Posterior cingulate gyrus (tissue), 11 donors: ENCODE measurements at regions not wholly inside any gene's neighbourhood (a gene's known extent, or its start where the extent isn't known, plus 50 kb on each side); places are given as distances from the start of the nearest gene placed in this dataset.

Source experiments
- DNase-seq, 10 donors: peaks; one replicate each; pipeline versions ENCODE4 v3.0.0 to v3.0.0-alpha.2; 2020 to 2021; ENCODE audit warnings: mixed read lengths in 3 of 10
- intact Hi-C: fragments of 100-400 bp; cut with DNase I; formaldehyde crosslinking; loops from one replicate; pipeline ENCODE4 v1.15.1; 2023

DNA sequence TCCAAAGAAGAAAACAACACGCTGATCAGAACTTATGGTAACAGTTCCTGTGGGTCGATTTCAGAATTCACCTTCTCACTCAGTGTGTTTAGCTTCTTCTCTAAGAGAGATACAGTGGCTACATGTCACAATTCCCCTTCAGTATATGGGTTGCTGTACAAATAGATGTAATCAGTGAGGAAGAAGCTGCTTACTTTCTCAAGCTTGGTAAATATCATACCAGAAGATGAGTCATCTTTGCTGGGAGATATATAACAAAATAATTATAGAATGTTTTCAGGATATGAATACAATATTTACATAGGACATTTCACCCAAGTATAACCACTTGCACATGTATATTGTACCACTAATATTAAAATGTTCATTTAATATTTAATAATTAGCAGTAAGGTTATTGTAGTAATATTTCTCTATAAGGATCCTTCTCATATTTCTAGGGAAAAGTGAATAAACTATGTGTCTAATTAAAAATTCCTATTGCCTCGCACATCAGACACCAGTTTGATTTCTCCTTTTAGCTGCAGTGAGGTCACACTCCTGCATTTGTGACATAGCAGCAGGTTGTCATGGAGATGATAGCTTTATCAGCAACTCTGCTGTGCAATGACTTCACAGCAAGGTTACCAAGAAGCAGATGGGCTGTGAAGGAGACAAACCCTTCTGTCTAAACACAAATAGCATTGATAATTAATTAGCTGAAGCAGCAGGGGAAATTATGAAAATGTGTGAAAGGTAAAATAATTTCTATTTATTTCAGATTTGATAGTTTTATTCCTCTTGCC lies 211.4 kb downstream of the TUSC7 start:
- intact Hi-C loops, result no loop called here
- no peak for DNase-seq

DNA sequence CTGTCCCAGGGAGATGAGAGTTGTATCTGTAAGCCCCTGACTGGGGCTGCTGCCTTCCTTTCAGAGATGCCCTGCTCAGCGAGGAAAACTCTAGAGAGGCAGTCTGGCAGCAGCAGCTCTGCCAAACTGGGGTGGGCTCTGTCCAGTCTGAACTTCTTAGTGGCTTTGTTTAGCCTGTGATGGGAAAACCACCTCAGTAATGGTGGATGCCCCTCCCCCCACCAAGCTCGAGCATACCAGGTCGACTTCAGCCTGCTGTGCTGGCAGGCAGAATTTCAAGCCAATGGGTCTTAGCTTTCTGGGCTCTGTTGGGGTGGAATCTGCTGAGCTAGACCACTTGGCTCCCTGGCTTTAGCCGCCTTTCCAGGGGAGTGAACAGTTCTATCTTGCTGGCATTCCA lies 218.3 kb downstream of the TUSC7 start:
- no peak for DNase-seq
- intact Hi-C loops, result no loop called here

DNA sequence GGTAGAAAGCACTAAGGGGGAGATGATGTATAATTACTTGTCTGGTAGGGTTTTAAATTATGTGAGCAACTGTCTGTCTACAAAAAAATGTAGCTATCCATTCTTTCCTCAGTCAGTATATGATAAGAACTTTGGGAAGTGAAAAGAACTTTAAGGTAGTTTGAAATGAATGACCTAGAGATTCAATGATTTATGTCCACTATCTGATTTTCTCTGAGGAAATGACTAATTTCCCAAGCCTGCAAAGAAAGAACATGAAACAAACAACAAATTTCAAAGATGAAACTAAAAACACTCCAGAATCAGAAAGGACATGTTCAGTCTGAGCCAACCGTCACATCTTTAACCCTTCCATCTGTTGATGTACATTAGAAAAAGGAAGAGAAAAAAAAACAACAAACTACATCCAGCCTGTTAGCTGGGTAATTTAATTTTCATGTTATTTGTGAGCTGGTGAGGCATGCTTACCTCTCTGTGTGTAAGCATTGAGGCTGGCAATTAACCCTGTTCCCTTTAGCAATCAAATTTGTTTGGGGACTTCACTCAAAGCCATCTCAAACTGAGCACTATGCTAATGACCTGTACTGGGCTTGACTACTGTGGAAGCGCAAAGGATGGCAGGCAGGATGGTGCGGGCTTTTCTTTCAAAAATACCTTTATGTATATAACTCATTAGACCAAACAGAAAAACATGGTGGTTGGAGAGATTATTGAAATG lies 220.1 kb downstream of the TUSC7 start:
- DNase-seq, result no peak
- intact Hi-C loops, result no loop called here

DNA sequence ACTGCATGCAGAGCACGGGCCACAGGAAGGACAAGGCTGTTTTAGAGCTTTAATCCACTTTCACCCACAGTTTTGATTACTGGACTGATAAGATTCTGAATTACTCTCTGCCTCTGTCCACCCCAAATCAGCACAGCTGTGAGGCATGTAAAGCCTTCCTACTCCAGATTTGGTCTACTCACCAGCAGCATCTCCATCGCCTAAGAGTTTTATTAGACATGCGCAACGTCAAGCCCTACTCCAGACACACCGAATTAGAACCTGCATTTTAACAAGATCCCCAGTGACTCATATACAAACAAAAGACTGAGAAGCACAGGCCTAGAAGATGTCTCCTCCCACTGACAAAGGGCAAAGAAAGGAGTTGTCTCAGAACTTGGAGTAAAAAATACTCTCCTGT lies 221.2 kb downstream of the TUSC7 start:
- peak in 1 of 10 donors; percentile 15 for DNase-seq
- intact Hi-C loops, result no loop called here

DNA sequence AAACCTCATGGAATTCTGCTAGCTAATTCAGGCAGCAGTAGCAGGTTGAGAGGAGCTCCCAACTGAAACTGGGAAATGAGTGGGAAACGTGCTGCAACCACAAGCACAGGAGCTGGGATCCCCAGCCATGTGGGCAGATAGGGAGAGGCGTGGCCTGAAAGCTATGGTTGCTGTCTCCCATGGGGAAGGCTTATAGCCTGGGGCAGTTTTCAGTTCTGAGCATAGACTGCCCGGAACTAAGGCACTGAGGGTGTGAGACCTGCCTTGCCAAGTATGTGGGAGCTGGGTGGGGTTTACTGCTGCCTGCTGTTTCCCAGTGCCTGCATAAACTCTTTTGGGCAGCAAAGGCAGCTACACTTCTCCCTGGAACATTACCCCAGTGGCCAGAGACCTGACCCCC lies 229.5 kb downstream of the TUSC7 start:
- intact Hi-C loops, result no loop called here
- DNase-seq, result no peak

DNA sequence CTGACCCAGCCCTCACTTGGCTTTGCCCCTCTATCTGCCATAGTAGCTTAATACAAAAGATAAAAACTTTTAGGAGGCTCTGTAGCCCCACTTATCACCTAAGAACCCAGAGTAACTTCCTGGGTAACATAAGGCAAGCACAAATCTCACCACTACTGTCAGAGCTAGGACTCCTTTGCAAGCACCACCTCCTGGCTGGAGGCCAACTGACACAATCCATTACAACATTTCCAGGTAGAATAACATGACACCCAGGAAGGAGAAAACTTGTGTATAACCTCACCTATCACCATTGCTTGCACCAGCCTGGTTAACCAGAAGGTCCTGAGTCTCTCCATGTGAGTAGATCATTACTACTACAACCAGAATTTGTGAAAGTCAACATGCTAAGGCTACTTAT lies 230.0 kb downstream of the TUSC7 start:
- intact Hi-C loops, result no loop called here
- no peak for DNase-seq

DNA sequence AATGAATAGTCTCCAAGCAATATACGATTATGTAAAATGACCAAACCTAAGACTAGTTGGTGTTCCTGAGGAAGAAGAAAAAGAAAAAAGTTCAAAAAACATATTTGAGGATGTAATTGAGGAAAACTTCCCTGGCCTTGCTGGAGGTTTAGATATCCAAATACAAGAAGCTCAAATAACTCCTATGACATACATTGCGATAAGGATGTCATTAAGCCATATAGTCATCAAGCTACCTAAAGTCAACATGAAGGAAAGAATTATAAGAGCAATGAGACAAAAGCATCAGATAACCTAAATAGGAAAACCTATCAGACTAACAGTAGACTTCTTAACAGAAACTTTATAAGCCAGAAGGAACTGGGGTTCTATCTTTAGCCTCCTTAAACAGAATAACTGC lies 231.1 kb downstream of the TUSC7 start:
- intact Hi-C loops, result no loop called here
- no peak for DNase-seq

DNA sequence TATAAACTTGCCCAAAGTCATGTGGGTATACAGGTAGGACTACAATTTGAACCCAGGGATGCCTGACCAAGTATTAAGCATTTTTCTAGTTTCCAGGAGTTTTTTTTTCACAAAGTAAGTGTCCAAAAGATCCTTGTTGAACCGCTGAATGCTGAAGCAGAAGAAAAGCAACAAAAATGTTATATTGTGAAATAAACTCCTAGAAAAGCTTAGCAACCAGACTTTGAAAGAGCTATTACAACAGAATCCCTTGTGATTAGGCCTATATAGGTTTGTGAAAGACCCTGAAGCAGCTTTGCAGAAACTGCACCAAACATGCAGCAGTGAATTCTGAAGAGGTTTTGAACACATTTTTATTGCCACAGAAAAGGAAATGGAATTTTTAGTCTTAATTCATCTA lies 236.8 kb downstream of the TUSC7 start:
- intact Hi-C loops, result no loop called here
- no peak for DNase-seq

DNA sequence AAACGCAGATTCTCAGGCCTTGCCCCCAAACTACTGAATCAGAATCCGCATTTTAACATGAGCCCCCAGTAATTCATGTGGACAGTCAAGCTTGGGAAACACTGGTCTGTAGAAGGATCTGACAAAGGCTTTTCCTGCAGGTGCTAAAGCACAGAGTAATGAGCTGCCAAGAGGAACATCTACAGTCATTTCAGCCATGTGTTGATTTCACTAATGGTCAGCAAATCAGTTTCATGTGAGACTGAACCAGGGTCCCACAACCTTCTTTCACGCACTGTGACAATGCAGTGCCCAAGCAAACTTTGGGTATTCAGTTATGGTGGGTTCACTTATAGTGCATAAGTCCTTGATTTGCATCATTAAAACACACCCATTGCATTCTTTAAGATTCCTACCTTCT lies 237.6 kb downstream of the TUSC7 start:
- intact Hi-C loops, result no loop called here
- DNase-seq, result no peak

DNA sequence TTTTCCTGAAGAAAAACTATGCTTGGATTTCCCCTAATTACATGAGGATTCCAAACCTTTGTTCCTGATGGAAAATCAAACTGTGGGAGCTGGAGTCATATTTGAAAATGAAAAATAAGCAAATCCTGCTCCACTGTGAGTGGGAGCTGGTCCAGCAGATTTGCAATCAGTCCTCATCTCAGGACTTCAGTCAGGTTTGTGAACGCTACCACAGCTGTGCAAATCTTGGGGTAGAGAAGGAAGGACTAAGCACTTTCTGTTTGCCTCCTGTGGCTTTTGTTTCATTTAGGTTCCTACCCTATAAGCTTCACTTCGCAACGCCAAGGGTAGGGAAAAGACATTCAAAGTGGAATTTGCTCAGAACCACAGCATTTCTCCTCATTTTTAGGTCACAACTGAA lies 238.2 kb downstream of the TUSC7 start:
- intact Hi-C loops, result no loop called here
- DNase-seq, result no peak

DNA sequence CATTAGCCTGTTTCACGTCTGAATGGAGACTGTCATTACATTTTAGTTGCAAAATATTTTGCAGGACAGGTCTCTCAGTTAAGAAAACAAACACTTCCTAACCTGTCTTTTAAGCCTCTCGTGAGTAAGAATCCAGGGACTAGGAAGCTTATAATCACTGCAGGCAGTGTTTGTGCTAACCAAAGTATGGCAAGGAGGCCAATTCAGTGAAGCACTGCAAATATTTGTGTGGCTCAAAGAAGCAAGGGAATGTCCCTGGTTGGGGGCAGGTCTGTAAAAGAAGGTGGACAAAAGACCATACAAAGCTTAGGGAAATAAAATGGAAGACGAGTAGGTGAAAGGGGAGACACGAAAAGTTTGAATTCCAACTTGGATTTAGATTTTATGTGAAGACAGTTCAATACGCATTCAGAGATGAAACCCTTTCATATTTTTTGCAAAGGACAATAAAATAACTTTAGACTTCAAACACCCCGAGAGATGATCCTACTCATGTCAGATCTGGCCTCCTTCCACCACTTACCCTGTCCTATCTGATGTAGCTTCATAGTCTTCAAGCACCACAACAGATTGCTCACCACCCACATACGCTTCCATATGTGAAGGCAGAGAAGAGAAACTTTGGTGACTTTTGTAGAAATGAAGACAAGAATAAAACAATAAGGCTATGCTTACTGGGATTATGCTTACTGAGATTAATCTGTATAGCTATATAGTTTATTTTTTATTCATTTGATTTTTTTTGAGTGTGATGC lies 240.9 kb downstream of the TUSC7 start:
- intact Hi-C loops, result no loop called here
- DNase-seq, result peak in 3 of 10 donors; percentile 14 to 44 (median 22)

DNA sequence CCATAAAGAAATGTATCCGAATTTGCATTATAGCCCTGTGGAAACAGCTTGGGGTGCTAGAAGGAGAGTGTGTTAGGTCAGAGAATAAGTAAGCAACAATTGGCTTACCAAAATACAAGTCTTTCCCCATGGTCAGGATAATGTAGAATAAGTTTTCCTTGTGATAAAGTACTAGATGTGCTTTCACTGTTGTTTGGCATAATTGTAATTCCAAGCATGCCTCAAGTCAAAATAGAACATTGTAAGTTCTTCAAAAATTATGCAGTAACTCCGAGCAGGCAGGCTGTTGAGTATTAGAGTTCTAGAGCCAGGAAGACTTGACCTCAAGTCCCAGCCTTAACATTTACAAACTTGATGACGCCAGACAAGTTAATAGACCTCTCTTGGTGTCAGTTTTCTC lies 242.0 kb downstream of the TUSC7 start:
- DNase-seq, result no peak
- intact Hi-C loops, result no loop called here

DNA sequence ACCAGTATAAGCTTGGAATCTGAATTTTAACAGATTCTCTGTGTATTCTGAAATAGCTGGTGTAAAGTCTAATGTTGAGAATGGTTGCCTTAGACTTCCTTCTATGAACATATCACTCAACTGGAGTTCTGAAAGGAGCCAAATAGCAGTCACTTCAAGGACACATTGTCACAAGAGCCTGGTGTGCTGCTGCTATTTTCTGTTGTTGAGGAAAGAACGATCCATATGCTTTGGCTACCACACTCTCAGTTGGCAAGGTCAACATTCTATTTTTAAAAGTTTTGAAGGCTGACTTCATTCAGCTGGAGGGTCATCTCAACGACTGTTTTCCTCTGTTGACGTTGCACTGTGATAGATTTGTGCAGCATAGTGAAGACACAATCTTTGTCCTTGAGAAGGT lies 248.7 kb downstream of the TUSC7 start:
- intact Hi-C loops, result no loop called here

DNA sequence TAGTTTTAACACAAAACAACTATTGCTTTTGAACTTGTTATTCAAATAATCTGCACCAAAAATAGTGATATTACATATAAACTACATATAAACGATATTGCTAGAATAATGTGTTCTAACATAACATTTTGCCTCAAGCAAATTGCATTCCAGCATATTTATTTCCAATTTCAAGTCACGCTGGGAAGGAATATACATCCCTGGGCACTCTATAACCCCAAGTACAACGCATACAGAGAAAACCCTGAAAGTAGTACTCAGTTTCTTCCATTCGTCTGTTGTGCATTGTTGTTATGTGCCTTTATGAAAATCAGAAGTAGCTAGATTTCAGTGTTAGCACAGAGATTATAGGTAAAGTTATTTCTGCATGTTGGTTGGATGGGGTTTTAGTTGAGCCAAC lies 251.5 kb downstream of the TUSC7 start:
- DNase-seq, result no peak
- intact Hi-C loops, result no loop called here

More for the DNA sequence above, 248.7 kb downstream of the TUSC7 start:
- DNase-seq, result no peak

DNA sequence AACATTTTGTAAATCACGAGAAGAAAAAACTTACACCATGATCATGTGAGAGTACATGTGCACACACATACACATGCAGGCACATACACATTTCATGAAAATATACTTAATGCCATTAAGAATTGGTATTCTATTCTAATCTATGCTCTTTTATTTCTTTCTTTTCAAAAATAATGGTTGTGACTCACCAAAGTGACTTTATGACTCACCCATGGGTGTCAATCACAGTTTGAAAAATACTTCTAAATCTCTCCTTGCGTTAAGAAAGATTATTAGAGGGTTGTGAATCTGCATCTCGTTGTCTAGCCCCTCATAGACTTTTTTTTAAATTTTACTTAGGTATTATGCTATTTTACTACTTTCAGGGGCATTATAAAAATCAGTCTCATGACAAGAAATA lies 254.2 kb downstream of the TUSC7 start:
- intact Hi-C loops, result no loop called here

DNA sequence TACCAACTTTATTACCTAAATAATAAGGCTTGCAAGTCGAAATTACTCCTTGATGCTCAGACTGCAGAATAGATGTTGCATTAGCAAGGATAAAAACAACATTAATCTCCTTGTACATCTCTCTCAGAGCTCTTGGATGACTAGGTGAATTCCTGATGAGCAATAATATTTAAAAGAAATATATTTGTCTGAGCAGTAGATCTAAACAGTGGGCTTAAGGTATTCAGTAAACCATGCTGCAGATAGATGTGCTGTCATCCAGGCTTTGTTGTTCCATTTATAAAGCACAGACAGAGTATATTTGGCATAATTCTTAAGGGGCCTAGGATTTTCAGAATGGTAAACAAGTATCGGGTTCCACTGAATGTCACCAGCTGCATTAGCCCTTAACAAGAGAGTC lies 257.1 kb downstream of the TUSC7 start:
- intact Hi-C loops, result no loop called here

More for the DNA sequence above, 254.2 kb downstream of the TUSC7 start:
- no peak for DNase-seq

DNA sequence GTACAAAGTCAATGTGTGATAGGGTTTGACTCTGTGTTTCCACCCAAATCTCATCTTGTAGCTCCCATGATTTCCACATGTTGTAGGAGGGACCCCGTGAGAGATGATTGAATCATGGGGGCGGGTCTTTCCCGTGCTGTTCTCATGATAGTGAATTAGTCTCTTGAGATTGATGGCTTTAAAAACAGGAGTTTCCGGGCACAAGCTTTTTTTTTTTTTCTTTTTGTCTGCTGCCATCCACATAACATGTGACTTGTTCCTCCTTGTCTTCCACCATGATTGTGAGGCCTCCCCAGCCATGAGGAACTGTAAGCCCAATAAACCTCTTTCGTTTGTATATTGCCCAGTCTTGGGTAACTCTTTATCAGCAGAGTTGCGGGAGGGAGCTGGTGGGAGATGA lies 259.6 kb downstream of the TUSC7 start:
- intact Hi-C loops, result no loop called here
- no peak for DNase-seq

More for the DNA sequence above, 257.1 kb downstream of the TUSC7 start:
- no peak for DNase-seq

DNA sequence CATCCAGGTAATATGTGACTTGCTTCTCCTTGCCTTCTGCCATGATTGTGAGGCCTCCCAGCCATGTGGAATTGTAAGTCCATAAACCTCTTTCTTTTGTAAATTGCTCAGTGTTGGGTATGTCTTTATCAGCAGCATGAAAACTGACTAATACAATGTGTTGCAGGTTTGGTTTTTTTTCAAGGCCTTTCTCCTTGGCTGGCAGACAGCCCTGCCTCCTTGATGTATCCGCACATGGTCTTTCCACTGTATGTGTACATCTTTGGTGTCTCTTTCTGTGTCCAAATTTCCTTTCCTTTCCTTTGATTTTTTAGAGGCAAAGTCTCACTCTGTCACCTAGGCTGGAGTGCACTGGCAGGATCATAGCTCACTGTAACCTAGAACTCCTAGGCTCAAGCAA lies 260.1 kb downstream of the TUSC7 start:
- no peak for DNase-seq
- intact Hi-C loops, result no loop called here

DNA sequence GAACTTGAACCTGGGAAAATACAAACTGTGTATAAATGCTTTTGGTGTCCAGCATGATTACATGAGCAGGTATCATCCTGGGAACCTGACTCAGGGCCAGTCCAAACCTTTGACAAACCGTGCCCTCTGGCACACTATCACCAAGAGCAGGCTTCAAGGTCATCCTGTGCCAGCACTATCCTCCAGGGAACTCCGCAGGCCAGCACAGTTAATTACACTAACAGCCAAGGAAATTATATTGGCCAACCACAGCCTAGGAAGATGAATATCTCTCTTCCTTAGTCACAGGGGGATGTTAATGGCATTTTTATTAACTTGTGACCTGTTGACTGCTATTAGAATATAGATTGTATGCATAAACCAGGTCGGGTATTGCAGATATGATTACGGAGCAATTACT lies 262.0 kb downstream of the TUSC7 start:
- intact Hi-C loops, result no loop called here
- no peak for DNase-seq

DNA sequence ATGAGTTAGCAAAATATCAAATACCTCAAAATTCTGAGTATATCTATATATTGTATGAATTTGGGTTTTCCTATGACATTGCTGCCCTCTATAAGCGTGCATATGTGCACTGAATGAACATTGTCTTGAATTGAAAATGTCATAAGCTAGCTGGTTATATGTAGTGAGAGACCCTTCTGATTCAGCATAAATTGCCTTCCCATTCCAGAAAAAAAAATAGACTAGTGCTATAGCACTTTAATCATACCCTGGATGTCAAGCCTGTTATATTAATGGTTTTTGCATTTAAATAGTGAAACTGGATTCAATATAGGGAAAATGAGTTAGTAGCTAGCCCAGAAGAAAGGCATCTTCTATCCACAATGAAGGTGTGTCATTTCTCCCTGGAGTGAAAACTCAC lies 265.1 kb downstream of the TUSC7 start:
- intact Hi-C loops, result no loop called here
- DNase-seq, result no peak

DNA sequence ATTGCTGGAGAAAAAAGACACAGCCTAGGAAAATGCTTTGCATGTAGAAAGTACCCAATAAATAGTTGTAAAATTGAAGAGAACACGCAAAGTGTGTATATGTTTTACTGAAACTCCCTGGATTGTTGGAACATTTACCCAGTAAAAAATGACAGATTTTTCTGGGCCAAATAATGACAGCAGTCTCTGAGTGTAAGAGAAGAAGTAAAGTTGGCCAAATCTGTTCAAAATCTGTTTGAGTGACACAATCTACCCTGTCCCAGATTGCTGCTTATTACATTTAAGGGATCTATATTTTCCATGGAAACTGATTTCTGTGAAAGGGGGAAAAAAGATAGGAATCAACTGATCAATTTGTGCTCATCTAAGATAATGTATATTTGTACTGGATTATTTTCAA lies 267.9 kb downstream of the TUSC7 start:
- intact Hi-C loops, result no loop called here
- no peak for DNase-seq

DNA sequence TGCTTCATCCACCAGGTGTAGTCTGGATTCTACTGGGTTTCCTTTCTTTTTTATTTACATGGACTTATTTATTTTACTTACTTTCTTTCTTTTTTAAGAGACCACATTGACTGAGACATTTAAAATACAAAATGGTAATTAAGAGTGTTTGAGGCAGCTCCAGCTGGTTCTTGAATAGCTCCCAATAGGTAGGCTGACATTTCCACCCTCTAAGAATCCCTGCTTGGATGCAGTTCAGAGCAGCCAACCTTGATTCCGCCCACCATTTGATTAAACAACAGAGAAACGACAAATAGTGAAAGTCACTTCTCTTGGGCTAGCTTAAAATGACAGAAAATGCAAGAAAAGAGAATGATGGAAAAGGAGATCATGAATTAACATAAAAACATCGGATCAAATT lies 270.5 kb downstream of the TUSC7 start:
- DNase-seq, result no peak

More for the DNA sequence above, 270.5 kb downstream of the TUSC7 start:
- intact Hi-C loops, result no loop called here
